Liver (tissue), 3 donors: ENCODE measurements at regions not wholly inside any gene's neighbourhood (a gene's known extent, or its start where the extent isn't known, plus 50 kb on each side); places are given as distances from the start of the nearest gene placed in this dataset.

Experiments used
- JUND ChIP-seq, 2 donors: IDR thresholded peaks; 2 replicates each; pipeline ENCODE4 v1.6.1; 2016; ENCODE audit warnings: antibody characterized with exemption in 2 of 2
- SP1 ChIP-seq: IDR thresholded peaks from 2 replicates; pipeline ENCODE4 v1.6.1; 2018; ENCODE audit warnings: antibody characterized with exemption, mild to moderate bottlenecking
- TAF1 ChIP-seq: conservative IDR thresholded peaks from 2 replicates; pipeline ENCODE4 v1.6.1; 2016; ENCODE audit warnings: antibody characterized with exemption, mild to moderate bottlenecking
- YY1 ChIP-seq: IDR thresholded peaks from 2 replicates; pipeline ENCODE4 v1.6.1; 2016; ENCODE audit warnings: antibody characterized with exemption, mild to moderate bottlenecking
- TF ChIP-seq, protein P1 (sequence below): fragments of 150-350 bp; IDR thresholded peaks from 2 replicates; pipeline ENCODE4 v1.5.1; 2017; ENCODE audit warnings: improper control_type of control experiment, low read depth, low read length; ENCODE audit not compliant: missing input control
- TF ChIP-seq, protein P2 (sequence below): IDR thresholded peaks from 2 replicates; pipeline ENCODE4 v1.6.1; 2016; ENCODE audit warnings: antibody characterized with exemption
- TF ChIP-seq, protein P3 (sequence below): IDR thresholded peaks from 2 replicates; pipeline ENCODE4 v1.6.1; 2016; ENCODE audit warnings: antibody characterized with exemption
- TF ChIP-seq, protein P4 (sequence below): IDR thresholded peaks from 2 replicates; pipeline ENCODE4 v1.6.1; 2016; ENCODE audit warnings: antibody characterized with exemption, mild to moderate bottlenecking
- donor health status: healthy.
- donor health status: healthy.

DNA sequence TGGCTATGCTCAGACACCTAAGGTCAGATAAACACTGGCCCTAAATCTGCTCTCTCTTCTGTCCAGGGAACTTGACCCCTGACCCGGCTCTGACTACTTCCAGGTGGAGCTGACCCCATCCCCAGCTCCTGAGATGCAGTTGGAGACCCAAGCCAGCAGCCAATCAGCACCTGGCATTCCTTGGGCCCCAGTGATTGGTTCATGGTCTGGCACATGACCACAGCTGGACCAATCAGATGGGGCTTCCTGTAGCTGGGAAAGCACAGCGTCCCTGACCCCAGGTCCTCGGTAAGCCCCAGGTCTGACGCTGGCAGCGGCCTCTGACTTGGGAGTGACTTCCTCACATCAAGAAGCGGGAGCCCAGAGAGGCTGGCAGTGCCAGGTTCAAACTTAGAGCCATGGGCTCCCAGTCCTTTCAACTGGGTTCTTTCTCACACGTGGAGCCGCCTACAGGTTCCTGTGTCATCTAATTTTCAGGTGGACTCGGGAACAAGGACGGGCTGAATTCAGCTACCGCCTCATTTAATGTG, 915.4 kb upstream of the TMEM132C start:
- TF ChIP-seq, protein P1, sequence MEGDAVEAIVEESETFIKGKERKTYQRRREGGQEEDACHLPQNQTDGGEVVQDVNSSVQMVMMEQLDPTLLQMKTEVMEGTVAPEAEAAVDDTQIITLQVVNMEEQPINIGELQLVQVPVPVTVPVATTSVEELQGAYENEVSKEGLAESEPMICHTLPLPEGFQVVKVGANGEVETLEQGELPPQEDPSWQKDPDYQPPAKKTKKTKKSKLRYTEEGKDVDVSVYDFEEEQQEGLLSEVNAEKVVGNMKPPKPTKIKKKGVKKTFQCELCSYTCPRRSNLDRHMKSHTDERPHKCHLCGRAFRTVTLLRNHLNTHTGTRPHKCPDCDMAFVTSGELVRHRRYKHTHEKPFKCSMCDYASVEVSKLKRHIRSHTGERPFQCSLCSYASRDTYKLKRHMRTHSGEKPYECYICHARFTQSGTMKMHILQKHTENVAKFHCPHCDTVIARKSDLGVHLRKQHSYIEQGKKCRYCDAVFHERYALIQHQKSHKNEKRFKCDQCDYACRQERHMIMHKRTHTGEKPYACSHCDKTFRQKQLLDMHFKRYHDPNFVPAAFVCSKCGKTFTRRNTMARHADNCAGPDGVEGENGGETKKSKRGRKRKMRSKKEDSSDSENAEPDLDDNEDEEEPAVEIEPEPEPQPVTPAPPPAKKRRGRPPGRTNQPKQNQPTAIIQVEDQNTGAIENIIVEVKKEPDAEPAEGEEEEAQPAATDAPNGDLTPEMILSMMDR: no peak
- TF ChIP-seq YY1 (no peak), JUND (IDR thresholded peaks at IDR 0.05) (no peak), TAF1 (no peak), SP1 (no peak)
- TF ChIP-seq, protein P2, sequence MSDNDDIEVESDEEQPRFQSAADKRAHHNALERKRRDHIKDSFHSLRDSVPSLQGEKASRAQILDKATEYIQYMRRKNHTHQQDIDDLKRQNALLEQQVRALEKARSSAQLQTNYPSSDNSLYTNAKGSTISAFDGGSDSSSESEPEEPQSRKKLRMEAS: no peak
- TF ChIP-seq, protein P3, sequence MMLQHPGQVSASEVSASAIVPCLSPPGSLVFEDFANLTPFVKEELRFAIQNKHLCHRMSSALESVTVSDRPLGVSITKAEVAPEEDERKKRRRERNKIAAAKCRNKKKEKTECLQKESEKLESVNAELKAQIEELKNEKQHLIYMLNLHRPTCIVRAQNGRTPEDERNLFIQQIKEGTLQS: no peak
- TF ChIP-seq, protein P4, sequence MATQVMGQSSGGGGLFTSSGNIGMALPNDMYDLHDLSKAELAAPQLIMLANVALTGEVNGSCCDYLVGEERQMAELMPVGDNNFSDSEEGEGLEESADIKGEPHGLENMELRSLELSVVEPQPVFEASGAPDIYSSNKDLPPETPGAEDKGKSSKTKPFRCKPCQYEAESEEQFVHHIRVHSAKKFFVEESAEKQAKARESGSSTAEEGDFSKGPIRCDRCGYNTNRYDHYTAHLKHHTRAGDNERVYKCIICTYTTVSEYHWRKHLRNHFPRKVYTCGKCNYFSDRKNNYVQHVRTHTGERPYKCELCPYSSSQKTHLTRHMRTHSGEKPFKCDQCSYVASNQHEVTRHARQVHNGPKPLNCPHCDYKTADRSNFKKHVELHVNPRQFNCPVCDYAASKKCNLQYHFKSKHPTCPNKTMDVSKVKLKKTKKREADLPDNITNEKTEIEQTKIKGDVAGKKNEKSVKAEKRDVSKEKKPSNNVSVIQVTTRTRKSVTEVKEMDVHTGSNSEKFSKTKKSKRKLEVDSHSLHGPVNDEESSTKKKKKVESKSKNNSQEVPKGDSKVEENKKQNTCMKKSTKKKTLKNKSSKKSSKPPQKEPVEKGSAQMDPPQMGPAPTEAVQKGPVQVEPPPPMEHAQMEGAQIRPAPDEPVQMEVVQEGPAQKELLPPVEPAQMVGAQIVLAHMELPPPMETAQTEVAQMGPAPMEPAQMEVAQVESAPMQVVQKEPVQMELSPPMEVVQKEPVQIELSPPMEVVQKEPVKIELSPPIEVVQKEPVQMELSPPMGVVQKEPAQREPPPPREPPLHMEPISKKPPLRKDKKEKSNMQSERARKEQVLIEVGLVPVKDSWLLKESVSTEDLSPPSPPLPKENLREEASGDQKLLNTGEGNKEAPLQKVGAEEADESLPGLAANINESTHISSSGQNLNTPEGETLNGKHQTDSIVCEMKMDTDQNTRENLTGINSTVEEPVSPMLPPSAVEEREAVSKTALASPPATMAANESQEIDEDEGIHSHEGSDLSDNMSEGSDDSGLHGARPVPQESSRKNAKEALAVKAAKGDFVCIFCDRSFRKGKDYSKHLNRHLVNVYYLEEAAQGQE: no peak
